GM19328 (cell line): ENCODE measurements at regions not wholly inside any gene's neighbourhood (a gene's known extent, or its start where the extent isn't known, plus 50 kb on each side); places are given as distances from the start of the nearest gene placed in this dataset.

ENCODE experiments used
- ATAC-seq: cut with Tn5 transposase; IDR thresholded peaks from one replicate; pipeline ENCODE4 v1.9.1; 2021; ENCODE audit warnings: mild to moderate bottlenecking, moderate library complexity; ENCODE audit not compliant: unreplicated experiment

DNA sequence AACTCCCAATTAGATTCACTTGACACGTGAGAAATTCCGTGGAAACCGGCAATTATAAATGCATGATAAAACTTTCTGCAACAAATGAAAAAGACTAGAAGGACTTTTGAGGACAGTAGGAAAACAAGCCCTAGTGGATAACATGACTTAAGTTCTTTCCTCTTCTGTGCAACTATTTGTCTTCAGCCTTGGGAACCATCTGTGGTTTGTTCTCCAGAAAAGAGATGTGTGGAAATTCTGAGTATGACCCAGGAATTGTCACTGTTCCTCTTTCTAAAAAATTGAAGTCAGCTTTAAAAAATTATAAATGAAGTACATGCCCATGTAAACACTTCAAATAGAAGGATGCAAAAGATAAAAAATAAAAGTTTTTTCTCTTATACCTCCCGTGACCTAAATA lies 128.6 kb upstream of the SVIL start:
- no peak for ATAC-seq

DNA sequence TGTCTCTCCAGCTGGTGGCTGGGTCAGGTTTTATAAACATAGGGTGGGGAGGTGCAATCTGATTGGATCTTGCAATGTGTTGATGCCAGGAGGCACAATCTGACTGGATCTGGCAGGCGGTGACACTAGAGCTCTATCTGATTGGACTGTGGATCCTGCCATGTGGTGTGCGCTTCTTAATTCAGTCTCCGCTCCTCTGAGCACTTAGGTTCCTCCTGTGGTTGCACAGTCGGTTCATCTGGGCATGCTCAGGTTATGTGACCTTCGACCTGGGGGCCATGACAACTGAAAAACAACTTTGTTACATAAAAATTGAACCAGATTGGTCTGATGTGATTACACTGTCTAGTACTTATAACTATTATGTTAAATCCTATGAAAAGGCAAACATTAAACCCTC lies 127.1 kb upstream of the SVIL start:
- no peak for ATAC-seq

DNA sequence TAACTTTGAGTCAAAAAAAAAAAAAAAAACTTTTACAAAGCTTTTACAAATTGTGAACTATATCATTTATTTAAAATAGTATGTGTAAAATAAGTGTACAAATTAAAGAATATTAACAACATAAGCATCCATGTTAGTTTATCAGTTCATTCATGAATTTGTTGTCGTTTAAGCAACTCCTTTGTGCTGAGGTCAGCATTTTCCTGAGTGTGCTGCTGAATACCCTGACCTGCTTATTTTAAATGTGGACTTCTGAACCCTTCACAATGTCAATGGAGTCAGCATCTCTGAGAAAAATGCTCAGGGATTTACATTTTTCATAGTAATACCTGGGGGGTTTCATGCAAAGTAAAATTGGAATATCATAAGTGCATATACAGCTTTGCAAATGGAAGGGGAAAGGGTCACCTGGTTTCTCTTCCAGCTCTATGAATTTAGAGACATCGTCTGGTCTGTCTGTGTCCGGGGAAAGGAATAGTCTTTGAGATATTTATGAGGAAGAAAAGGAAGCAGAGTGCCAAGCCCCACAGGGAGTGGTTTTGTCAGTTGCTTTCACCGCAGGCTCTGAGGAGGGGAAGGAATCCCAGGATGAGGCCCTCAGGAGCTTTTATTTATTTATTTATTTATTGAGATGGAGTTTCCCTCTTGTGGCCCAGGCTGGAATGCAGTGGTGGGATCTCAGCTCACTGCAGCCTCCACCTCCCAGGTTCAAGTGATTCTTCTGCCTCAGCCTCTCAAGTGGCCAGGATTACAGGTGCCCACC lies 125.5 kb upstream of the SVIL start:
- no peak for ATAC-seq

DNA sequence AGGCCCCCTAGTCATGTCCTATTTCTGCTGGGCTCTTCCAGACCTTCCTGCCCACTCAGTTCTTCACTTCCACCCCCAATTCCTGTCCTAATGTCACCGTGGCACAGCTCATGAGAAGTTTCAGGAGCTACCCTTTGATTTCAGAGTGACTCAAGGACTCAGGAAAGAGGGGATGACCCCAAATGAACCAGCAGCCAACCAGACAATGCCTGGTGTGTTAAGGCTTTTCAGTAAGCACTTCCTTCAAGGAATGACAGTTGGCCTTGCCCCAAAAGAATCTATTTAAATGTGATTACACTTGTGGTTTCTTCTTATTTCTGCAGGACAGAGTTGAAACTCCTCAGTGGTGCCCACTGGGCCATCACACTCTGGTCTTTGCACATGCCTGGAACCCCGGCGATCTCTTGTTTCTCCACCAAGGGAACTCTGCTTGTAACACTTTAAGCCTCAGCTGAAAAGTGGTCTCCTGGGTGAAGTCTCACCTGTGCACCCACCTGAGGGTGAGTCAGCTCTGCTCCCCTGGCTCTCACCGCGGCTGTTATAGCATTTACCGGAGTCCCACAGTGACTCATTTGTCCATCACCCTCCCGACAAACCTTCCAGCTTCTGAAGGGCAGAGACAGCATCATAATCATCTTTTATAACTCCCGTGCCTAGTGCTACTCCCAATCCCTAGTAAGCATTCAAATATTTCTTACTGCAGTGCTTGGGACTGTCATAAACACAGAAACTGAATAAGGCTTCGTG lies 123.0 kb upstream of the SVIL start:
- no peak for ATAC-seq

DNA sequence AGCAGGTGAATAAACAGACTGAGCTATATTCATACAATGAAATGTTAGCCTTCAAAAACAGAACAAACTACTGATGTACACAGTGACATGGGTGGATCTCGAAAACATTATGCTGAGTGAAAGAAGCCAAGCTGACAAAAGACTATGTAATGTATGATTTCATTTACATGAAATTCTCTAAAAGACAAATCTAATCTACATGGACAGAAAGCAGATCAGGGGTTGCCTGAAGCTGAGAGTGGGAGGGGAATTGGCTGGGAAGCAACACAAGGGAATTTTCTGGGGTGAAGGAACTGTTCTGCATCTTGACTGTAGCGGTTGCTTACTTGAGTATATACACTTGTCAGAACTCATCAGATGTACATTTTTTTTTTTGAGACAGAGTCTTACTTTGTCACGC lies 121.7 kb upstream of the SVIL start:
- ATAC-seq, result no peak

DNA sequence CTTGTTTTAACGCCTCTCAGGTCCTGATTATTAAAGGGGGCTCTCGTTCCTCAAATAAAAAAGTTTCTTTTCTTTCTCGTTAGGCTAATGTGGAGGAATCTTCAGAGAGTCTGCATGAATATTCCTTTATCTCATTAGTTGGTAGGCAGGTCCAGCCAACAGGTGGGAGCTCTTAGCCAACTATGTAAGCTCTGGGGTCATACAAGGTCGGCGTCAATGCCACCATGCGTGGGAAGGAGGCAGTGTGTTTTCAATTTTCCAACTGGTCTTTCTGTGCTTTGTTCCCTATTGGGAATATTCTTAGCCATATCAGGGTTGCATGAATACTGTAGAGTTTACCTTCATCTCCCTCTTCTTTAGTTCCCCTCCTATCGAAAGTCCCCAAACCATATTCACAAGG lies 118.5 kb upstream of the SVIL start:
- no peak for ATAC-seq

DNA sequence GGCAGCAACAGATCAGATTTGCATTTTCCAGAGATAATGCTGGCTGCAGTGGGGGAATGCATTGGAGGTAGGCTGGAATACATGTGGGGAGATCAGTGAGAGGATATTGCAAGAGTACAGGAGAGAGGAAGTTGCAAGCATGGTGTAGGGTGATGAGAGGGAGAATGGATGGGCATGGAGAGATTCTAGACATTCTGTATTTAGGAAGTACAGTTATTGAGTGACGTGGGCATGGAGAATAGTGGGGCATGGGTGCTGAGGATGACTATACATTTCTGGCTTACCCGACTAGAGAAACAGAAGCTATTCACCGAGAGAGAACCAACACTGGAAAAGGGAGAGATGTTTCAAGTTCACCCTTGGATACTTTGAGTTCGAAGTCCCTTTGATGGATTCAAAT lies 116.9 kb upstream of the SVIL start:
- no peak for ATAC-seq

DNA sequence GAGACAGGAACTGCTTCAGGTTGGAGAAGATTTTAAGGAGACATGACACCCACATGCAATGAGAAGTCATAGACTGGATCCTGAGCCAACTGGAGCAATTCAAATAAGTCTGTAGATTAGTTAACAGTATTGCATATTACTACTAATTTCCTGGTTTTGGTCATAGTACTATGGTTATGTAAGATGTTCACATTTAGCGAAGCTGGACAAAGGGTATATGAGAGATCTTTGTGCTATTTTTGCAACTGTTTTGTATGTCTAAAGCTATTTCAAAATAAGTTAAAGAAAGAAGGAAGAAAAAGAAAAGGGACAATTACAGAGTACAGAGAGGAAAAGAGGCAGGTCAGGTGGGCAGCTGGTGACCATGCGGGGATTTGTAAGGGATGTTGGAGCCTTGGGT lies 116.5 kb upstream of the SVIL start:
- no peak for ATAC-seq

DNA sequence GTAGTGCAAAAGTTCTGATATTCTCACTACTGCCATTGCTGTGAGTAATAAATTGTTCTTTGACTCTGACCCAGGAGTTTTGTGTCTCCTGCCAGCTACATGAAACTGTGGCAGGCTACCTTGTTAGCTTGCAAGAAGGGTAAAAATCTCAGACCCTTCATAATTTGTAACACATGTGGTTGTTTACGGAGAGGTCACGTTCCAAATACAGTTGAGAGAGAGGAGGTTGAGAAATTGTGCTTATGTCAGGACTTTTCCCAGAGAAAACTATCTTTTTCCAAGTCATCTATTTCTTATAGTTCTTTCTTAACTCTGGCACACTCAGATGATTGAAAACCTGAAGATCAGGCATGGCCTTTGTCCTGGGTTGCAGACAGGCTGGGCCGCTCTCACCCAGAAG lies 114.4 kb upstream of the SVIL start:
- ATAC-seq, result no peak

DNA sequence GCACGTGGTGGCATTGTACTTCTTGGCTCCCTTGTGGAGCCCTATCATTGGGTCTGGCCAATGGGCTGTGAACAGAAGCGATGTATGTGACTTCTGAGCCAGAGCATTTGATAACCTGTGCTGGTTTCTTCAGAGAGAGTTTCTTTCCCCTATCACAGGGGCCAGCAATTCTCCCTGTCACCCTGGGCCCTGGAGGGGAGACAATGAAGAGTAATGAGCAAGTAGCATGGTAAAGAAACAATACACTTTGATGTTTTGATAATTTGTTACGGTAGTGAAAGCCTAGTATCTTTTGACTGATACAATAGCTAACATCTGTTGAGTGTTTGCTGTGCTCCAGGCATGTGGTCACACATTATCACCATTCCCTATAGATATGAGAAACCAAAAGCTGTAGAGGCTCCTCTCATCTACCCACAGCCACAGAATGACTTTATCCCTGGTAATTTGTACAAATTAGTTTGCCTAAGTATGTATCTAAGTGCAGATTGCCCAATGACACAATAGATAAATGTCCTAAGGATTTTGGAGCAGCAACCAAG lies 113.4 kb upstream of the SVIL start:
- ATAC-seq, result no peak

DNA sequence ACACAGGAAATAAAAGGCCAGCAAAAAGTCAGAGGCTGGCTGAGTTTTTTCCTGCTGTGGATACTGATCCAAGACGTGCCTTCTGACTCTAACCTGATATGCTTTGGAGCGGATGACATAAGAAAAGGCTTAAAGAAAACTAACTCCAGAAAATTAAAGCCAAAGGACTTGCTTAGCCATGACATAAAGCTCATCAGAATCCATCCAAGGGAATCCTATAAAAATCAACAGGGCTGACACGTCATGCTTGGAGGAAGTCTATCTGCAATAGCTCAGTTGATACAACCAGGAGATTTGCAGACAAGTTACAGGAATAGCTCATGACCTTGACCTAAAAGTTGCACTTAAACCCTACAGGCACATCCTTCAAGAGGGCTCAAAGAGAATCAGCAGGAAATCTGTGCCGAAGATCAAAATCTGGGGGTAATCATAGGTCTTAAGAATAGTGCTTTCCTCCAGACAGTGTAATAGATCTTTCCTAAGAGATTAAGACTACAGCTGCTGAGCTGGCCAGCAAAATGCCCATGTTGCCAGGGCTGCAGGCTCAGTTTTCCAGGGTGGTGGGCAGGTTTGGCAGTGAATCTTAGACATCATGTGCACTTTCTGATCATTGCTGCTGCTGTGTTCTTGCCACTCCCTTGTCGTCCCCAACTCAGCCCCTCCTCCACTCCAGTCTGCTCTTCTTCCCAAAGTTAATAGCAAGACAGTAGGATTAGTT lies 111.5 kb upstream of the SVIL start:
- ATAC-seq, result no peak

DNA sequence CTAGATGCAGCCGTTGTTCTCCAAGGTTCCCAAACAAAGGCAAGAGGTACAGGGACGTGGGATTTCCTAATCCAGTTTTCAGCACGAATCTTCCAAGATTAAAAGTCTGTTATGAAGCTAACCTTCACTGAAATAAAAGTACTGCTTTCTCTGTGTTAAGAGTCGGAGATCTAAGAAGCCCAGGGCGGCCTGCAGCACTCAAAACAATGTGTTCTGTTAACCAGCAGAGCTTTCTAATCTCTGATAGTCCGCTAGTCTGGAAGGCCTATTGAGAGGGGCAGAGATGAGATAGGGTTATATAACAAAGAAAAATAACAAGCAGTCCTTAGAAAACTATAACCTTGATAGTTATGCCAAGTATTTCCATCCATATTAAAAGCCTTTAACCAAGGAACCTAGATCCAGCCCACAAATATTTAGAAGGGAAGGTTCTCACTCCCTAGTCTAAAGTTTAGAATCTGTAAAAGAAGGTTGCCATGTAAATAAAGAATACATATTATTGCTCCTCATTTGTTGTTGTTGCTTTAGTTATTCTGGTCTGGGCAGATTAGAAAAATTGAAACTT lies 106.3 kb upstream of the SVIL start:
- no peak for ATAC-seq

DNA sequence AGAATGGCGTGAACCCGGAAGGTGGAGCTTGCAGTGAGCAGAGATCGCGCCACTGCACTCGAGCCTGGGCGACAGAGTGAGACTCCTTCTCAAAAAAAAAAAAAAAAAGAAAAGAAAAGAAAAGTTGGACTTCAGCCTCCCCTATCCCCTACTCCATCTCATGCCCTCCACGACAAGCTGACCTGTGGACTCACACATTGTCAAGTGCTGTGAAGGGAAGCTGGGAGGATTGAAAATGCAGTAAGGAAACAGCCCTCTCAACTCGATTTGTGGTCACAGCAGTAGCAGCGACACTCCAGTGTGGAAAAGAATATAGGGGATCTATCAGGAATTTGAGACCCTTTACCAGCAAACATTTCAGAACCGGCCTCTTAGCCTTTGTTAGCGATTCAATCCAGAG lies 103.6 kb upstream of the SVIL start:
- no peak for ATAC-seq

DNA sequence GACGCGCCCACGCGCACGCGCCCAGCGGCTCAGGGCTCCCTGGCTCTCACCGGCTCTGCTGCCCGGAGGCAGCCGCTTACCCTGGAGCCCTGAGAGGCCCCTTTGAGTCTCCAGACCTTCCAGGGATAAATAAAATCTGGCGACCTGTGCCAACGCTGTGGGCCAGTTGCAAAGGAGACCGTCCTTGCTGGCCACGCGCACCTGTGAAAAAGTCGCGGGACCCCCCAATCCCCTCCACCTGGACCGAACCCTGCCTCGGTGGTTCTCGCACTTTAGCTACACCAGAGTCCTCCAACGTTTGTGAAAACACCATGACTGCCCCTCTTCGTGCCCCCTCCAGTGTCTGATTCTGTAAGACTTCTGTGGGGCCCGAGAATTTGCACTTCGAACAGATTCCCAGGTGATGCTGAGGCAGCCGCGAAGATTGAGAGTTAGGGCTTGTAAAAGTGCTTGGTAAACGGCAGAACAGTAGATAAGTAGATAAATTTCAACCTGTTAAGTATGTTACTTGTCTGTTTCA lies 102.4 kb upstream of the SVIL start:
- ATAC-seq, result no peak

DNA sequence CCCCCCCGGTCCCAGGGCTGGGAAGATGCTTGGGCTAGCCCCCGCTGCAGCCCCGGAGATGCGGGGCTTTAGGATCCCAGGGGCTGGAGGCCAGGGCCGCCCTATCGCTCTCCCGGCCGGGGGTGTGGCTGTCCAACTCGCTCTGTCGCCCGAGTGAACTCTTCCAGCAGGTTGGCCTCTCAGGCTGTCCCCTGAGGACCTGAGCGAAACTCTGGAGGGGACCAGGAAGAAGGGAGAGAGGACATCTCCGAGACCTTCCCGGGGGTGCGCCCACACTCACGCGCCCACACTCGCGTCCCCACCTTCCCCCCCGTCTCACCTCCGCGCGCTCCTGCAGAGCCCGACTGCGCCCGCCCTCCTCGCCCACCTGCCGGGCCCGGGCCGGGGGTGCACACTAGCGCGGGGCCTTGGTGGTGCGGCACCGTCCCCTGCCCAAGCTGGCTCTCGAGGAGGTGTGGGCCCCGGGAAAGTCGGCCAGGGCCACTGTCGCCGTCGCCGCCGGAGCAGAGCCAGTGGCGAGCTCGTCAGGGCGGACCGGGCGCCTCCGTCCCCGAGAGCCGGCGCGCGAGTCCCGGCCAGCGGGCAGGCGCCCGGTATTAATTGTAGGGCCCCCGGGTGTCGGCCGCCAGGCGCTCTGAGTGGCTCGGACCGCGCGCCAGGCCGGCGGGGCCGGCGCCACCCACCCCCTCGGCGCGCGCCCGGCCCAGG lies 101.7 kb upstream of the SVIL start:
- no peak for ATAC-seq

DNA sequence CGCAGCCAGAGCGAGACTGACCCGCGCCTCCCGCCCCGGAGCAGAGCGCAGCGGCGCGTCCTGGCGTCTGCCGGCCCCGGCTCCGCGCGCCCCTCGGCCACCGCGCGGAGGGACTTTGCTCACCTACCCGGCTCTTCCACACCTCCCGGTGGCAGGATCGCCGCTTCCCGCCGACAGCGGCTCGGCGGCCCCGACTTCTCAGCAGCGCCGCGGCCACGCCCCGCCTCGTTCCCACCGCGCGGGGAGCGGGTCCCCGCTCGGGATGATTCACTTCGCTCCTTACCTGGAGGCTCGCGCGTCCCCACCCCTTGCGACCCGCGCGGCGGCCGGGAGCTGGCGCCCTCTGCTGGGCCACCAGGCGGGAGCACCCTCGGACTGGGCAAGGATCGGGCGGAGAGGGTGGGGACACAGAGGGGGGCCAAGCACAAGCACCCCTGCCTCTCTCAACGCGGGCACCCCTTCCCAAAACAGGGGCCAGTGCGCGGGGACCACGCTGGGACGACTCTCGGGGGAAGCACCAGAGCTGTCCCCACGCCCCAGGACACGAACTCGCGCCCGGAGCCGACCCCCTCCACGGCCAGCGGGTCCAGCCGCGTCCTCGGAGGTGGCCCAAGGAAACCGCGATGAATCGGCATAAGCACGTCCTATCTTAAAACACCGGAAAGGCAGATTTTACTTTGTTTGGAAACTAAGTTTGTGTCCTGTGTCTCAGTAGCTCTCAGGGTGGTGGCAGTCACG lies 101.0 kb upstream of the SVIL start:
- peak; percentile 71 for ATAC-seq

DNA sequence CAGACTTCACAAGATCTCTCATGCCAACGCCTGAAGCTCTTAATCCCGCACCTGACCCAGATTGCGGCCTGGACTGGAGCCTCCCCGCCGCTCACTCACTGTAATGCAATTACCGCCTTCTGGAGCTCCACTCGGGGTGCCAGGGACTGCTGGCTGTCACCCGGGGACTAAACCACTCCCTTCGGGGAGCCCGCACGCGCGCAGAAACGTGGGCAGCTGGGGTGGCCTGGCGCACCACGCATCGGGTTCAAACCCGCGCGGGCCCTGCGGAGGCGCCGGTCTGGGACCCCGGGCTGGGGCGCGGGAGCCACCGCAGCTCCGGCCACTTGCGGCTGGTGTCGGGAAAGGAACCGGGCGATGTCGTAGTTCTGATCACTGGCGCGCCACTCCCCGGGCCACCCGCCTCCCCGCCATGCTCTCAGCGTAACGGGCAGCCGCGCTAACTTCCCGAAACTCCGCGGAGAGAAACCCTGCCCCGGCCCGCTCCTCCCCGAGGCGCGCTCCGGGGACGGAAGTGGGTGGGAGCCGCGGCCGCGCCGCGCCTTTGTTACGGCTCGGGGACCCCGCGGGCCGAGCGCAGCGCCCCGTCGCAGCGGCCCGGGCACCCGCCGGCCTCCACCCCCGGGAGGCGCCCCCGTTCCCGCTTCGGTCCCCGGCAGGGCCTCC lies 100.3 kb upstream of the SVIL start:
- peak; percentile 50 for ATAC-seq

DNA sequence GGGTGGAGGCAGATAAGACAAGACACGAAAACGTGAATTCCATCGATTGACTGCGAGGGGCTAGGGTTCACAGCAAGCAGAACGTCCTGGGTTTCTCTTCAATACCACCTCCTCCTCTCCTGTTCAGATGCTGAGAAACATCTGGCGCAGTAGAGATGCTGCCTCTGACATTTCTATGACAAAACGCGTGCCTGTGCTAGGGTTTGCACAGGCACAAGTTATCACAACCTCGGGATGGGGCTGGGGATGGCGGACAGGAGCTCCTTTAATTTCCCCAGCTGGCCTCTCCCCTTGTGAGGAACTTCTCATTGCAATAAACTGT lies 99.8 kb upstream of the SVIL start:
- ATAC-seq, result no peak

DNA sequence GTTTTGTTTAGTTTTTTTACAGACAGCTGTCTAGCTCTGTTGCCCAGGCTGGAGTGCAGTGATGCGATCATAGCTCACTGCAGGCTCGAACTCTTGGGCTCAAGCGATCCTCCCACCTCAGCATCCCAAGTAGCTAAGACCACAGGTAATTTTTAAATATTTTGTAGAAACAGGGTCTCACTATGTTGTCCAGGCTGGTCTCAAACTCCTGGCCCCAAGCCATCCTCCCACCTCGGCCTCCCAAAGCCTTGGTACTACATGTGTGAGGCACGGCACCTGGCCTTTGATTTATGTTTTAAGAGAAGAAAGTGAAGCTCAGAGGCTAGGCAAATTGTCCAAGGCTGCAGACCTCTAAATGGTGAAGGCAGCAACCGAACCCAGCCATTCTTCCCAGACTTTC lies 98.6 kb upstream of the SVIL start:
- no peak for ATAC-seq
